ENCODE measurements at regions not wholly inside any gene's neighbourhood (a gene's known extent, or its start where the extent isn't known, plus 50 kb on each side); places are given as distances from the start of the nearest gene placed in this dataset.

DNA sequence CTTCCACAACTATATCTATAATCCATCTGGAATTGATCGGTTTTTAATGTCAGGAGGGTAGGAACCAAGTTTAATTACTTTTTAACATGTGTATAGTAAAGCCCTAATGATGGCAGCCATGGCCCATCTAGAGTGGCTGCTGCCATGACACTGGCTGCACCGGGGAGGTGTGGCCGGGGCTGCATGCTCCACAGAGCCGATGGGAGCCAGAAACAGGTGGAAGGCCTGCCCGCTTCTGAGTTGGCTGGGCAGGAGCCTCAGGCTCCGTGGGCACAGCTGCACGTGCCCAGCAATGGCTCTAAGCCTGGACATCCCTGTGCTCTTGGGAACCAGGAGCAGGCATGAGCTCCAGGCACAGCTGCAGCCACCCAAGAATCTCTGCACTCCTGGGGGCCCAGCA is 73.0 kb downstream of the GBP6 start:
- no peak overlapping the region for H3K18ac ChIP-seq (ENCODE audit: low read depth, low read length)
- no peak overlapping the region for H3K56ac ChIP-seq (ENCODE audit: extremely low read depth, insufficient read depth, low read length)
- ATAC-seq (ENCODE audit: low read depth) (no peak), DNase-seq (no peak)
- 44% methylated on average over 6 of the region's 7 CpGs; no CpG with 5 or more reads in 1 of the 2 experiments for WGBS, 2 experiments (ENCODE audit: extremely low coverage in 2 of 2, insufficient read length in 1 of 2)
- intact Hi-C loops (cut with micrococcal nuclease) (no loop called here), dilution Hi-C loops (cut with HindIII; ENCODE audit: low sequenced_read_pairs, unreplicated experiment) (no loop called here), in situ Hi-C loops (cut with MboI; ENCODE audit: low sequenced_read_pairs) (no loop called here)
- H2BK15ac ChIP-seq (ENCODE audit: low read depth, low read length), result no peak overlapping the region
- no peak overlapping the region for H2AFZ ChIP-seq (replicated peaks; ENCODE audit: low read length, poor library complexity)
- H3K9ac ChIP-seq (ENCODE audit: low read depth, low read length), result no peak overlapping the region
- no peak overlapping the region for H2AK5ac ChIP-seq (ENCODE audit: low read depth, low read length)
- H2BK120ac ChIP-seq (ENCODE audit: low read depth, low read length), result no peak overlapping the region
- TF ChIP-seq RCOR1 (IDR thresholded peaks at IDR 0.05; ENCODE audit: insufficient replicate concordance, low read length) (no peak), RAD21 (IDR thresholded peaks at IDR 0.05; ENCODE audit: low read length) (no peak), CHD1 (IDR thresholded peaks at IDR 0.05; ENCODE audit: low read depth, low read length) (no peak), MAFK (IDR thresholded peaks at IDR 0.05; ENCODE audit: low read depth, low read length) (no peak), MXI1 (IDR thresholded peaks at IDR 0.05; ENCODE audit: borderline replicate concordance, low read depth, low read length) (no peak), SMC3 (IDR thresholded peaks at IDR 0.05; ENCODE audit: low read depth, low read length) (no peak), CEBPB (IDR thresholded peaks at IDR 0.05; ENCODE audit: low read depth, low read length) (no peak), RFX5 (IDR thresholded peaks at IDR 0.05; ENCODE audit: low read depth, low read length) (no peak), BHLHE40 (IDR thresholded peaks at IDR 0.05; ENCODE audit: low read depth, low read length) (no peak), NFE2L2 (IDR thresholded peaks at IDR 0.05; ENCODE audit: low read depth, low read length) (no peak), POLR2A (IDR thresholded peaks at IDR 0.05; ENCODE audit: low read depth, low read length) (no peak), CTCF (conservative IDR thresholded peaks at IDR 0.05; ENCODE audit: low read depth, low read length) (no peak), MAZ (IDR thresholded peaks at IDR 0.05; ENCODE audit: borderline replicate concordance, low read depth, low read length) (no peak), ELK1 (IDR thresholded peaks at IDR 0.05; ENCODE audit: borderline replicate concordance, low read depth, low read length) (no peak), FOS (IDR thresholded peaks at IDR 0.05; ENCODE audit: low read depth, low read length) (no peak)
- TF ChIP-seq, protein P1, sequence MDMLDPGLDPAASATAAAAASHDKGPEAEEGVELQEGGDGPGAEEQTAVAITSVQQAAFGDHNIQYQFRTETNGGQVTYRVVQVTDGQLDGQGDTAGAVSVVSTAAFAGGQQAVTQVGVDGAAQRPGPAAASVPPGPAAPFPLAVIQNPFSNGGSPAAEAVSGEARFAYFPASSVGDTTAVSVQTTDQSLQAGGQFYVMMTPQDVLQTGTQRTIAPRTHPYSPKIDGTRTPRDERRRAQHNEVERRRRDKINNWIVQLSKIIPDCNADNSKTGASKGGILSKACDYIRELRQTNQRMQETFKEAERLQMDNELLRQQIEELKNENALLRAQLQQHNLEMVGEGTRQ (IDR thresholded peaks at IDR 0.05; ENCODE audit: low read depth, low read length), result no peak
- BruUV-seq (replicated peaks), result no TSS peak
- H2BK5ac ChIP-seq (ENCODE audit: low read depth, low read length, poor library complexity, severe bottlenecking), result no peak overlapping the region
- H3K36me3 ChIP-seq (ENCODE audit: control insufficient read depth, insufficient read depth, low read length), result no peaks in the 10 kb centered on the region
- H3K4me2 ChIP-seq (ENCODE audit: low read depth, low read length), result no peak overlapping the region
- H3K79me1 ChIP-seq (ENCODE audit: low read depth in 1 of 2, low read length in 2 of 2), result no peaks in the 10 kb centered on the region
- no peaks in the 10 kb centered on the region for H4K20me1 ChIP-seq (ENCODE audit: insufficient read depth, low read length)
- H4K91ac ChIP-seq (ENCODE audit: insufficient read depth, low read depth, low read length), result no peak overlapping the region
- H3K23ac ChIP-seq (ENCODE audit: low read depth, low read length), result no peak overlapping the region
- H2BK20ac ChIP-seq (ENCODE audit: low read depth, low read length), result no peak overlapping the region
- H3K27me3 ChIP-seq (ENCODE audit: control insufficient read depth, insufficient read depth, low read length), result no peaks in the 10 kb centered on the region
- H4K5ac ChIP-seq (ENCODE audit: low read depth, low read length), result no peak overlapping the region
- H3K9me3 ChIP-seq (ENCODE audit: control insufficient read depth, insufficient read depth, low read length), result no peaks in the 10 kb centered on the region; the same call in 1 of the 2 replicates
- no peak overlapping the region for H2AK9ac ChIP-seq (replicated peaks; ENCODE audit: low read depth, low read length, poor library complexity)
- CTCF ChIA-PET, result no interaction called here
- H3K9me1 ChIP-seq (ENCODE audit: insufficient read depth, low read length), result no peaks in the 10 kb centered on the region
- H3K27ac ChIP-seq (ENCODE audit: insufficient read depth, low read length), result no peak overlapping the region
- no peak overlapping the region for H4K8ac ChIP-seq (ENCODE audit: low read depth in 2 of 2, low read length in 2 of 2)
- H3K4me1 ChIP-seq (ENCODE audit: control insufficient read depth, insufficient read depth, low read length), result no peaks in the 10 kb centered on the region
- no peak overlapping the region for H3K4me3 ChIP-seq (ENCODE audit: insufficient read depth, low read depth, low read length)
- H3K14ac ChIP-seq (replicated peaks; ENCODE audit: low read depth, low read length), result no peak overlapping the region
- no peak overlapping the region for H3K4ac ChIP-seq (ENCODE audit: low read depth, low read length)
- POLR2A ChIA-PET (ENCODE audit: unreplicated experiment), result no interaction called here
